GM11168 (cell line): ENCODE measurements at regions not wholly inside any gene's neighbourhood (a gene's known extent, or its start where the extent isn't known, plus 50 kb on each side); places are given as distances from the start of the nearest gene placed in this dataset.
"Not testable (repeated sequence)": the region's sequence is repeated elsewhere in the genome, so short reads cannot be mapped to it uniquely, and the experiment has no call there.

Experiments
- in situ Hi-C: fragments of 300-500 bp; cut with MboI; formaldehyde crosslinking; loops from one replicate; pipeline ENCODE4 v1.12.0; 2022; ENCODE audit warnings: low sequenced_read_pairs; ENCODE audit not compliant: unreplicated experiment

GRCh38 chr6:11961923-11962322 is 50.2 kb upstream of the HIVEP1 start:
- in situ Hi-C loops = no loop called here

DNA sequence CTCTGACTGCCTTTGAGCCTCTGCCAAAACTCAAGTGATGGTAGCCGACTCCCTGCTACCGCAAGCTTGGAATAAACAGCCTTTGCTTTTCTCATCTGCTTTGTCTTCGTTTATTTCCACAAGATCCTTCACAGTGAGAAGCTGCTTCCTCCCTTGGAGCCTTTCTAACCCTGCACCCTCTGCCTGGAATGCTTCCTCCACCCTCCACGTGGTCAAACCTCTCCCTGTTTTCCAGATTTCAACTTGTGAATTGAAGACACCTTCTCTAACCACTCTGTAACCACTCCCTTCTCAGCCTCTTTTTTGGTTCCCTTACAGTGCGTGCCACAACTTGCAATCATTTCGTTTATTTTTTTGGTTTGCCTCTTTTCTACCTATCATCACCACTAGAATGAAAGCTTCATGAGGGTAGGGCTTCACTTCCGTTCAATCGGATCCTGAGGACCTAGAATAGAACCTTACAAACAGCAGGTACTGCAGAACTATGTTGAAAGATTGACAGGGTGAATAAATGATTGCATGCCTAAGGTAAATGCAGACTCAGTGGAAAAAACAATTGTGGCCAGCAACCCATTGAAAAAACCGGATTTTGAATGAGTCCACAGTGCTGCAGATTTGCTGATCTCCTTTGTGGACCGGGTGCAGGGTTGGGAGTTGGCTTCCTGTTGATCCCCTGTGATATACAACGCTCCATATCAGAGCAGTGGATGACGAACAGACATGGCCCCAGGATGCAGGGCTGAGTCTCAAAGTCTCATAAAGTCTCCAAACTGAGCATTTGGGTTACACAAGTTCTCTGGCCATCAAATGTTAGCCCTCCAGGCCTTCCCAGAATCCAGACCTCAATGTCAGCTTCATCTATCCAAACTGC is 51.0 kb upstream of the HIVEP1 start:
- in situ Hi-C loops = no loop called here

- in situ Hi-C loops = no loop called here
Observed at GRCh38 chr6:11956781-11957180, 55.3 kb upstream of the HIVEP1 start.

DNA sequence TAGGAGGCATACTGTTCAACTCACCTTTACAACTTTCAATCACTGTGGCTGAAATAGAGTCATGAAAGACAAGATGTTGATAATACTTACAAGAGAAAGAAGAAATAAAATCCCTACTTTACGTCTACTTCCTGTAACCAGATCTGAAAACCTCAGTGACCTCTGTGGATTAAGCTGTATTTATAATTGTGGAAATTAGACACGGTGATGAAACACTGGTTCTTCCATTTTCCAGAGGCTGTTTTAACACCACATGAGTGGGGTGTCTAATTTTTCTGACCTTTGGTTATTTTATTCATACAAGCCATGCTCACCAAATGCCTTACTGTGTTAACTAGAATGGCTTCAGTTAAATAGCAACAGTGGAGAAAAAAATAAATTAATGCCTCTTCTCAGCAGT is 58.5 kb upstream of the HIVEP1 start:
- in situ Hi-C loops = no loop called here

GRCh38 chr6:11952316-11952715 is 59.8 kb upstream of the HIVEP1 start:
- in situ Hi-C loops = no loop called here

- in situ Hi-C loops = no loop called here
Observed at GRCh38 chr6:11951868-11952267, 60.2 kb upstream of the HIVEP1 start.

GRCh38 chr6:11950109-11950508 is 62.0 kb upstream of the HIVEP1 start:
- in situ Hi-C loops = no loop called here

- in situ Hi-C loops = no loop called here
Observed at GRCh38 chr6:11947575-11947974, 64.5 kb upstream of the HIVEP1 start.

GRCh38 chr6:11947063-11947462 is 65.0 kb upstream of the HIVEP1 start:
- in situ Hi-C loops = no loop called here

- in situ Hi-C loops = no loop called here
Observed at GRCh38 chr6:11944111-11944510, 68.0 kb upstream of the HIVEP1 start.

- in situ Hi-C loops = no loop called here
Observed at GRCh38 chr6:11943060-11943459, 69.1 kb upstream of the HIVEP1 start.

DNA sequence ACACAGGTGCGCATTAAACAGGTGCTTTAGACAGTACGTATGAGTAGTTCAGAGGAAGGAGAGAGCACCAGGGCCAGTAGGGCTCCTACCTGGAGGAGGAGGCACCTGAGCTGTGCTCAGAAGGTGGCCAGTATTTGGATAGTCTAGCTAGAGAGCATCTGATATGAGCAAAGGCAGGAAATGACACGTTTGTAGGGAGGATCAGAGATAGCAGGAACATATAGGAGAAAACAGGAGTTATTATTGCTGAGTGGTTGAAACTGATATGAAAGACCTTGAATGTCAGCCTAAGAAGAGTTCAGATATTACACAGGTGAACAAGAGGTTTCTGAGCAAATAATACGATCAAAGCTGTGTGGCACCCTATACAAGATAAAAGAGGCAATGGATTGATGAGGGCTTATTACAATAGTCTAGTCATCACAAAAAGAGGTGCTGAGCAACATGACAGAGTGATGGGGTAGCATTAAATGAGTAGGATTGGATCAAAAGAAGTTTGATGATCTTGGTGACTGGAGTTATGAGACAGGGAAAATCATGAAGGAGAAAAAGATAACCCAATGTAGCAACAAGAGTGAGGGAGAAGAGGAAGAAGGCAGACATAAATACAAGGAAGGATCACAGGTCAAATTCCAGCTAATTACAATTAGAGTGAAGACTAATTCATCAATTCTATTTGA is 69.8 kb upstream of the HIVEP1 start:
- in situ Hi-C loops = no loop called here

- in situ Hi-C loops = not testable (repeated sequence)
Observed at GRCh38 chr6:11940532-11941166, 71.5 kb upstream of the HIVEP1 start.

- in situ Hi-C loops = no loop called here
Observed at GRCh38 chr6:11938285-11938890, 73.7 kb upstream of the HIVEP1 start.

GRCh38 chr6:11934638-11935037 is 77.5 kb upstream of the HIVEP1 start:
- in situ Hi-C loops = no loop called here

GRCh38 chr6:11932892-11933291 is 79.2 kb upstream of the HIVEP1 start:
- in situ Hi-C loops = not testable (repeated sequence)

DNA sequence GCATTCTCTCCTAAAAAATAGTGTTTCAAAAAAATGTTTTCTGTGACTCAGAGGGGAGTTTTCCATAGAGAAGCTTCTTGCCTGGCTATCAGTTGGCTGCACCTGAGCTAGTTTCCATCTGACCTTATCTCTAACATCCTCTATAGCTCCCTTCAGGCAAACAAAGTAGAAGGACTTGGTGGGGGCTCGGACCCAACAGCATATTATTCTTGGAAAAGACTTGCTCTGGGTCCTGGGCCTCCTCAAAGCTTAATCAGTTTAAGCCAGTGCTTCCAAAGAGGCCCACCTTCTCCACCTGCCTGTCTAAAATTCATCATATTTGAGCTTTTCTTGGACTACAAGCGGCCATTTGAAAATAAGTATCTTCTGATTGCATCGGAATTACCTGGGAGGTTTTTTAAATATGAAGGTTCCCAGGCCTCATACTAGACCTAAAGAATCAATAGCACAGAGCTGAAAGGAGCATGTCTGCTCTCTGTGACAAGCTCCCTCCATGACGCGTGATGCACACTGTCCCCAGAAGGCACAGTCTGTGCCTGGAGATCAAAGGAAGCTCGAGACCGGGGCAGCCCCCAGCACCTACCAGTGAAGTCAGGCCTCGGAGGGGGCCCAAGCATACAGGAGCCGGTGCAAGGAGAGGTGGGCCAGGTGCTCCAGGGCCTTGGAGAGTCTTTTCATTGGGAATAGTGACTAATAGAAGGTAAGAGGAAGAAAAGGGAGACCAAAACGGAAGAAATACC is 80.6 kb upstream of the HIVEP1 start:
- in situ Hi-C loops = no loop called here

DNA sequence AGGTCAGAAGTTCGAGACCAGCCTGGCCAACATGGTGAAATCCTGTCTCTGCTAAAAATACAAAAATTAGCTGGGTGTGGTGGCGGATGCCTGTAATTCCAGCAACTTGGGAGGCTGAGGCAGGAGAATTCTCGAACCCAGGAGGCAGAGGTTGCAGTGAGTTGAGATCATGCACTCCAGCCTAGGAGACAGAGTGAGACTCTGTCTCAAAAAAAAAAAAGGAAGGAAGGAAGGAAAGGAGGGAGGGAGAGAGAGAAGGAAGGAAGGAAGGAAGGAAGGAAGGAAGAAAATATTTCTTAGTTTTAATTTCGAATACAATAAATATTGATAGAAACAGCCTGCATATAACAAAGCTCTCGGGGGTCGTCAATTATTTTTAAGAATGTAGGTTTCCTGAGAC is 81.3 kb upstream of the HIVEP1 start:
- in situ Hi-C loops = not testable (repeated sequence)

- in situ Hi-C loops = no loop called here
Observed at GRCh38 chr6:11930240-11930639, 81.9 kb upstream of the HIVEP1 start.

DNA sequence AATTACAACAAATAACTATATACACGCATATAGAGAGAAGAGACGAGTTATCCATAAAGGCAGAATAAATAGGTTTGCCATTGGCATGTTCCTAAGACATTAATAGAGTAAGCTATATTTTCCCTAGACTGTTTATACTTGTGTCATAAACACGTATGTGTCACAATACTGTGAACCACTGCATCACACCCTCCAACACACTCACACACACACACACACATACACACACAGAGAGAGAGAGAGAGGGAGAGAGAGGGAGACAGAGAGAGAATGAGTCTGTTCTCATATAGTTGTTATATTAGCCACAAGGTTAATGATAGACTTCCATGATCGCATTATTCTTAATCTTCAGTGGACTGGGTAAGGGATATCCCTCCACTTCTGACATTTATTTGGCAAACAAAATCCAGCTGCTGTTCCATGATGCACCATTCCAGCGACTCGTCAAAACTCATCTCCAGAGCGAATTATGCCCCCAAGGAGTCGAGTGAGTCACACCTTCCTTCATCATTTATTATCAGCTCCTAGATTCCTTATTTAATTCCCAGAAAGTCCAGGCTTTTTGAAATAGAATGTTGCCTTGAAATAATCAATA is 82.8 kb upstream of the HIVEP1 start:
- in situ Hi-C loops = no loop called here
